Activated T-helper 2 cell treated with anti-CD3 and anti-CD28 coated beads, Interferon-gamma antibody, Interleukin-2, Interleukin-4, amounts not matched to agents 10 μg/mL and 5 μg/mL and 100 μg/mL, durations not matched to agents 14 hours and 24 hours and 36 hours (primary cell): ENCODE measurements at regions not wholly inside any gene's neighbourhood (a gene's known extent, or its start where the extent isn't known, plus 50 kb on each side); places are given as distances from the start of the nearest gene placed in this dataset.
"Not testable (repeated sequence)": the region's sequence is repeated elsewhere in the genome, so short reads cannot be mapped to it uniquely, and the experiment has no call there.

ENCODE experiments used
- DNase-seq: peaks from one replicate; pipeline ENCODE4 v3.0.0; 2021; ENCODE audit warnings: low spot score
- H3K27ac Mint-ChIP-seq: one replicate; pipeline ENCODE4 v1.8.0; 2021; ENCODE audit warnings: mixed read lengths
- H3K27me3 Mint-ChIP-seq: one replicate; pipeline ENCODE4 v1.8.0; 2021; ENCODE audit warnings: low read depth, mixed read lengths
- H3K36me3 Mint-ChIP-seq: one replicate; pipeline ENCODE4 v1.8.0; 2021; ENCODE audit warnings: low read depth, mixed read lengths
- H3K4me1 Mint-ChIP-seq: one replicate; pipeline ENCODE4 v1.8.0; 2021; ENCODE audit warnings: low read depth, mixed read lengths
- H3K4me3 Mint-ChIP-seq: one replicate; pipeline ENCODE4 v1.8.0; 2021; ENCODE audit warnings: low read depth, mild to moderate bottlenecking, moderate library complexity, mixed read lengths
- H3K9me3 Mint-ChIP-seq: one replicate; pipeline ENCODE4 v1.8.0; 2021; ENCODE audit warnings: mixed read lengths
- intact Hi-C: fragments of 100-400 bp; cut with micrococcal nuclease; formaldehyde crosslinking; loops from one replicate; pipeline ENCODE4 v1.15.1; 2023

GRCh38 chr10:44157574-44157973, 227.3 kb downstream of the CXCL12 start:
- DNase-seq, result no peak
- intact Hi-C loops, result no loop called here
- Mint-ChIP-seq H3K4me3 (no peak overlapping the region), H3K9me3 (no peaks in the 10 kb centered on the region), H3K36me3 (no peaks in the 10 kb centered on the region), H3K27ac (no peak overlapping the region), H3K27me3 (no peaks in the 10 kb centered on the region), H3K4me1 (no peaks in the 10 kb centered on the region)

- intact Hi-C loops, result no loop called here
- Mint-ChIP-seq H3K27ac (no peak overlapping the region), H3K4me3 (no peak overlapping the region), H3K36me3 (no peaks in the 10 kb centered on the region), H3K27me3 (no peaks in the 10 kb centered on the region), H3K9me3 (peaks cover 5% of the 10 kb centered on the region), H3K4me1 (no peaks in the 10 kb centered on the region)
- DNase-seq, result no peak
These were observed 229.9 kb downstream of the CXCL12 start for GRCh38 chr10:44154956-44155355.

- H3K4me1 Mint-ChIP-seq, result no peaks in the 10 kb centered on the region
- peaks cover 5% of the 10 kb centered on the region for H3K9me3 Mint-ChIP-seq
- no peaks in the 10 kb centered on the region for H3K27me3 Mint-ChIP-seq
- H3K36me3 Mint-ChIP-seq, result no peaks in the 10 kb centered on the region
- no peak for DNase-seq
- H3K4me3 Mint-ChIP-seq, result no peak overlapping the region
- intact Hi-C loops, result no loop called here
- no peak overlapping the region for H3K27ac Mint-ChIP-seq
These were observed 230.8 kb downstream of the CXCL12 start for GRCh38 chr10:44153918-44154670.

DNA sequence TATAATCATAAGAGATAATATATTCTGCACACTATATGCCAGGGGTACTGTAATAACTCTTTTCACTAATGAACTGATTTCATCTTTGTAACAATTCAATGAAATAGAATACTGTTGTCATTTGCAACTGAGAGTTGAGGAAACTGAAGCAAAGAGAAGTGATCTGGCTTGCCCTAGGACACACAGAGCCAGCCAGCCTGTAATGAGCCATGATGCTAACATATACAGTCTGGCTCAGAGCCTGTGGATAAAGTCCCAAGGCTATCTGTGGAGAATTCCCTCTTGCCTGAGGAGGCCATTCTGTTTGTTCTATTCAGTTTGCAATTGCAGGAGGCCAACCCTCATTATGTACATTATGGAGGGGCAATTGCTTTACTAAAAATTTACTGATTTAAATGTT, 241.3 kb downstream of the CXCL12 start:
- Mint-ChIP-seq H3K36me3 (no peaks in the 10 kb centered on the region), H3K4me3 (no peak overlapping the region), H3K27ac (no peak overlapping the region), H3K27me3 (no peaks in the 10 kb centered on the region), H3K4me1 (no peaks in the 10 kb centered on the region), H3K9me3 (peaks cover 3% of the 10 kb centered on the region)
- no peak for DNase-seq
- intact Hi-C loops, result no loop called here

- intact Hi-C loops, result no loop called here
These were observed 252.3 kb downstream of the CXCL12 start for GRCh38 chr10:44132361-44133289.

GRCh38 chr10:44126291-44126717, 258.6 kb downstream of the CXCL12 start:
- intact Hi-C loops, result no loop called here
- no peaks in the 10 kb centered on the region for H3K27me3 Mint-ChIP-seq
- H3K27ac Mint-ChIP-seq, result no peak overlapping the region

More at GRCh38 chr10:44132361-44133289, 252.3 kb downstream of the CXCL12 start:
- H3K4me1 Mint-ChIP-seq, result no peaks in the 10 kb centered on the region
- no peaks in the 10 kb centered on the region for H3K9me3 Mint-ChIP-seq
- no peak overlapping the region for H3K27ac Mint-ChIP-seq
- H3K4me3 Mint-ChIP-seq, result no peak overlapping the region
- no peaks in the 10 kb centered on the region for H3K36me3 Mint-ChIP-seq
- no peak for DNase-seq
- no peaks in the 10 kb centered on the region for H3K27me3 Mint-ChIP-seq

GRCh38 chr10:44125879-44126278, 259.0 kb downstream of the CXCL12 start:
- H3K27me3 Mint-ChIP-seq, result no peaks in the 10 kb centered on the region

More at GRCh38 chr10:44126291-44126717, 258.6 kb downstream of the CXCL12 start:
- Mint-ChIP-seq H3K4me3 (no peak overlapping the region), H3K36me3 (no peaks in the 10 kb centered on the region), H3K9me3 (no peaks in the 10 kb centered on the region), H3K4me1 (no peaks in the 10 kb centered on the region)
- DNase-seq, result no peak

GRCh38 chr10:44118500-44118899, 266.4 kb downstream of the CXCL12 start:
- Mint-ChIP-seq H3K4me1 (no peaks in the 10 kb centered on the region), H3K27ac (no peak overlapping the region), H3K36me3 (no peaks in the 10 kb centered on the region), H3K4me3 (no peak overlapping the region), H3K9me3 (no peaks in the 10 kb centered on the region), H3K27me3 (no peaks in the 10 kb centered on the region)
- intact Hi-C loops, result no loop called here
- DNase-seq, result no peak

More at GRCh38 chr10:44125879-44126278, 259.0 kb downstream of the CXCL12 start:
- Mint-ChIP-seq H3K4me3 (no peak overlapping the region), H3K9me3 (no peaks in the 10 kb centered on the region), H3K4me1 (no peaks in the 10 kb centered on the region), H3K36me3 (no peaks in the 10 kb centered on the region), H3K27ac (no peak overlapping the region)
- no peak for DNase-seq
- intact Hi-C loops, result no loop called here

DNA sequence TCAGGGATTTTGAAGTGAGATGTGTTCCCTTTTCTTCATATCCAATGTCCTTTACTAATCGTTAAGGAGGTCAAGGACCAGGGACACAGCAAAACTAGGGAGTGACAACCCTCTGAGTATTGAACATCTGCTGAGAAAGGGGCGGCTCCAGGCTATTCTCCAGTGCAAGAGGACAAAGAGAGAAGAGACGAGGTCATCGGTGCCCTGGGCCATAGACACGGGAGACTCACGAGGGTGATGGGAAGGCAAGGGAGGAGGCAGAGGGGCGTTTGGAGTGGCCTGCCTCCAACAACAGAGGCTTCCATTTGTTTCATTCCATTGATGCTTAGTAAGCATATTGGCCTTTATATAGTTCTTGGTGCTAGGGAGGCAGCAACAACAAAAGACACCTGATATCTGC, 268.4 kb downstream of the CXCL12 start:
- Mint-ChIP-seq H3K4me3 (no peak overlapping the region), H3K27me3 (no peaks in the 10 kb centered on the region), H3K4me1 (no peaks in the 10 kb centered on the region), H3K36me3 (no peaks in the 10 kb centered on the region), H3K27ac (no peak overlapping the region), H3K9me3 (no peaks in the 10 kb centered on the region)
- intact Hi-C loops, result no loop called here
- DNase-seq, result no peak

- Mint-ChIP-seq H3K9me3 (no peaks in the 10 kb centered on the region), H3K27me3 (no peaks in the 10 kb centered on the region), H3K4me1 (no peaks in the 10 kb centered on the region), H3K27ac (no peak overlapping the region), H3K36me3 (no peaks in the 10 kb centered on the region), H3K4me3 (no peak overlapping the region)
- no peak for DNase-seq
- intact Hi-C loops, result no loop called here
These were observed 269.4 kb downstream of the CXCL12 start for GRCh38 chr10:44115516-44115915.

DNA sequence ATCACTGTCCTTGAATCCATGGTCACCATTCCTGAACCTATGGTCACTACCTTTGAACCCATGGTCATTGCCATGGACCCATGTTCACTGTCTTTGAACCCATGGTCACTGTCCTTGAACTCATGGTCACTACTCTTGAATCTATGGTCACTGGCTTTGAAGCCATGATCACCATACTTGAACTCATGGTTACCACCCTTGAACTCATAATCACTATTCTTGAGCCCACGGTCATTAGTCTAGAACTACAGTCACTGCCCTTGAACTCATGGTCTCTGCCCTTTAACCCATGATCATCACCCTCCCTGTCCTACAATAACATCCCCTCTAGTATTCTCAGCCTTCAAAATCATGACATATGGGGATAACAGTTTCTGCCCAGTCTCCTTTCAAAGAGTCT, 270.5 kb downstream of the CXCL12 start:
- intact Hi-C loops, result no loop called here
- DNase-seq, result no peak
- no peaks in the 10 kb centered on the region for H3K9me3 Mint-ChIP-seq
- H3K27me3 Mint-ChIP-seq, result no peaks in the 10 kb centered on the region
- no peak overlapping the region for H3K27ac Mint-ChIP-seq
- no peaks in the 10 kb centered on the region for H3K36me3 Mint-ChIP-seq
- H3K4me1 Mint-ChIP-seq, result no peaks in the 10 kb centered on the region
- H3K4me3 Mint-ChIP-seq, result no peak overlapping the region

DNA sequence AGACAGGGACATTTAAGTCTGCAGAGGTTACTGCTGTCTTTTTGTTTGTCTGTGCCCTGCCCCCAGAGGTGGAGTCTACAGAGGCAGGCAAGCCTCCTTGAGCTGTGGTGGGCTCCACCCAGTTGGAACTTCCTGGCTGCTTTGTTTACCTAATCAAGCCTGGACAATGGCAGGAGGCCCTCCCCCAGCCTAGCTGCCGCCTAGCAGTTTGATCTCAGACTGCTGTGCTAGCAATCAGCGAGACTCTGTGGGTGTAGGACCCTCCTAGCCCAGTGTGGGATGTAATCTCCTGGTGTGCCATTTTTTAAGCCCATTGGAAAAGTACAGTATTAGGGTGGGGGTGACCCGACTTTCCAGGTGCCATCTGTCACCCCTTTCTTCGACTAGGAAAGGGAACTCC, 272.6 kb downstream of the CXCL12 start:
- H3K36me3 Mint-ChIP-seq, H3K4me1 Mint-ChIP-seq, H3K27me3 Mint-ChIP-seq, intact Hi-C loops, H3K9me3 Mint-ChIP-seq, DNase-seq, H3K27ac Mint-ChIP-seq, H3K4me3 Mint-ChIP-seq: not testable (repeated sequence)

GRCh38 chr10:44105696-44106095, 279.2 kb downstream of the CXCL12 start:
- Mint-ChIP-seq H3K27ac (no peak overlapping the region), H3K4me1 (no peaks in the 10 kb centered on the region), H3K9me3 (no peaks in the 10 kb centered on the region), H3K4me3 (no peak overlapping the region), H3K36me3 (no peaks in the 10 kb centered on the region), H3K27me3 (no peaks in the 10 kb centered on the region)
- intact Hi-C loops, result no loop called here
- no peak for DNase-seq
